HG02623 (cell line): ENCODE measurements at regions not wholly inside any gene's neighbourhood (a gene's known extent, or its start where the extent isn't known, plus 50 kb on each side); places are given as distances from the start of the nearest gene placed in this dataset.

ENCODE experiments used
- ATAC-seq: cut with Tn5 transposase; IDR thresholded peaks from one replicate; pipeline ENCODE4 v1.9.1; 2021; ENCODE audit warnings: moderate library complexity; ENCODE audit not compliant: unreplicated experiment

GRCh38 chrX:13151828-13152517, 107.6 kb upstream of the FAM9C start:
- ATAC-seq = no peak

GRCh38 chrX:13149702-13150350, 105.4 kb upstream of the FAM9C start:
- no peak for ATAC-seq

- ATAC-seq = no peak
These were observed 103.3 kb upstream of the FAM9C start for GRCh38 chrX:13147733-13148132.

GRCh38 chrX:13147147-13147546, 102.7 kb upstream of the FAM9C start:
- no peak for ATAC-seq

GRCh38 chrX:13144927-13145655, 100.7 kb upstream of the FAM9C start:
- ATAC-seq = no peak

GRCh38 chrX:13142891-13143290, 98.5 kb upstream of the FAM9C start:
- no peak for ATAC-seq

- no peak for ATAC-seq
These were observed 95.6 kb upstream of the FAM9C start for GRCh38 chrX:13140007-13140406.

- no peak for ATAC-seq
These were observed 87.1 kb upstream of the FAM9C start for GRCh38 chrX:13131396-13132137.

- ATAC-seq = no peak
These were observed 86.4 kb upstream of the FAM9C start for GRCh38 chrX:13130816-13131215.

- ATAC-seq = no peak
These were observed 83.7 kb upstream of the FAM9C start for GRCh38 chrX:13128104-13128503.

- no peak for ATAC-seq
These were observed 82.4 kb upstream of the FAM9C start for GRCh38 chrX:13126775-13127174.

GRCh38 chrX:13125188-13125587, 80.8 kb upstream of the FAM9C start:
- ATAC-seq = no peak

GRCh38 chrX:13123857-13124345, 79.5 kb upstream of the FAM9C start:
- no peak for ATAC-seq

GRCh38 chrX:13123247-13123856, 78.9 kb upstream of the FAM9C start:
- no peak for ATAC-seq

- ATAC-seq = no peak
These were observed 76.7 kb upstream of the FAM9C start for GRCh38 chrX:13121020-13121555.

- no peak for ATAC-seq
These were observed 75.6 kb upstream of the FAM9C start for GRCh38 chrX:13120017-13120416.

GRCh38 chrX:13119386-13119785, 75.0 kb upstream of the FAM9C start:
- no peak for ATAC-seq

GRCh38 chrX:13115146-13115855, 70.9 kb upstream of the FAM9C start:
- no peak for ATAC-seq

GRCh38 chrX:13112499-13112898, 68.1 kb upstream of the FAM9C start:
- no peak for ATAC-seq
